Vagina (tissue), 2 donors: ENCODE measurements at regions not wholly inside any gene's neighbourhood (a gene's known extent, or its start where the extent isn't known, plus 50 kb on each side); places are given as distances from the start of the nearest gene placed in this dataset.

Source experiments
- POLR2AphosphoS5 ChIP-seq, 2 donors: sonication (generic); formaldehyde crosslinking; IDR thresholded peaks; one replicate each; pipeline ENCODE4 v1.9.0; 2017; ENCODE audit warnings: antibody characterized with exemption in 2 of 2, mild to moderate bottlenecking in 2 of 2, low read depth in 1 of 2; ENCODE audit not compliant: insufficient read depth in 1 of 2
- TF ChIP-seq, protein P1 (sequence below), 3 experiments: fragments of 450-650 bp in 2 of 3; fragments of 200-600 bp in 1 of 3; sonication (generic) in 1 of 3; IDR thresholded peaks; one replicate each; pipeline ENCODE4 v1.5.1; 2017 to 2019; ENCODE audit warnings: antibody characterized with exemption in 3 of 3, mild to moderate bottlenecking in 2 of 3, moderate library complexity in 2 of 3

DNA sequence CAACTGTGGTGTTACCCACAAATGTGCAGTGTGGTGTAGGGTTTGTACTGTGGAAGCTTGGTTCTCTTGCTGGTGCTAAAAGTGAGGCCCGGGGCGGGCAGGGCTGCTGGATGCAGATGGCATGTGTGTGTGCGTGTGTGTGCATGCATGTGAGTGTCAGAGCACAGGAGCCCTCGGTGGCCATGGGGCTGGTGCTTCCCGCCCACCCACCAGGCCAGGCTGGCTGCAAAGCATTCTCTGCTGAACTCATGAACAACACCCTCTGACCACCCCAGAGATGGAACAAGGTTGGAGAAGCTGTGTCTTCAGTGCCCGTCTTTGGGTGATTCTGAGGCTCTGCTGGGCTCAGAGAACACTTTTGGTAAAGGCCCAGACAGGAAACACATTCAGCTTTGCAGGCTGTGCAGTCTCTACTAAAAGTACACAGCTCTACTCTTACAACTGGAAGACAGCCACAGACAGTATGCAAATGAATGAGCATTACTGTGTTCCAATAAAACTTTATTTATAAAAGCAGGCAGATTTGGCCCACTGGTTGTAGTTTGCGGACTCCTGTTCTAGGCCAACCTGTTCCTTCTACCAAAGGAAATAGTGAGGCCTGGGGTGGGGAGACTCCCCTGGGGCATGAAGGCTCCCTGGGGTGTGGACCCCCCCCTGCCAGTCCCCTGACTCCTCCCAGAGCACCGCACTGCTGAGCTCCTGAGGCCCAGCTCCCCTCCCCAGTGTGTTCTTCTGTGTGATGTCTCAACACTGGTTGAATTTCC, 225.3 kb upstream of the HDAC4 start:
- peak in 1 of 2 donors; percentile 43 for TF ChIP-seq POLR2AphosphoS5 (IDR thresholded peaks at IDR 0.05; ENCODE audit: insufficient read depth in 1 of 2, low read depth in 1 of 2)
- TF ChIP-seq, protein P1, sequence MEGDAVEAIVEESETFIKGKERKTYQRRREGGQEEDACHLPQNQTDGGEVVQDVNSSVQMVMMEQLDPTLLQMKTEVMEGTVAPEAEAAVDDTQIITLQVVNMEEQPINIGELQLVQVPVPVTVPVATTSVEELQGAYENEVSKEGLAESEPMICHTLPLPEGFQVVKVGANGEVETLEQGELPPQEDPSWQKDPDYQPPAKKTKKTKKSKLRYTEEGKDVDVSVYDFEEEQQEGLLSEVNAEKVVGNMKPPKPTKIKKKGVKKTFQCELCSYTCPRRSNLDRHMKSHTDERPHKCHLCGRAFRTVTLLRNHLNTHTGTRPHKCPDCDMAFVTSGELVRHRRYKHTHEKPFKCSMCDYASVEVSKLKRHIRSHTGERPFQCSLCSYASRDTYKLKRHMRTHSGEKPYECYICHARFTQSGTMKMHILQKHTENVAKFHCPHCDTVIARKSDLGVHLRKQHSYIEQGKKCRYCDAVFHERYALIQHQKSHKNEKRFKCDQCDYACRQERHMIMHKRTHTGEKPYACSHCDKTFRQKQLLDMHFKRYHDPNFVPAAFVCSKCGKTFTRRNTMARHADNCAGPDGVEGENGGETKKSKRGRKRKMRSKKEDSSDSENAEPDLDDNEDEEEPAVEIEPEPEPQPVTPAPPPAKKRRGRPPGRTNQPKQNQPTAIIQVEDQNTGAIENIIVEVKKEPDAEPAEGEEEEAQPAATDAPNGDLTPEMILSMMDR (IDR thresholded peaks at IDR 0.05), result no peak
